Smooth muscle cell (in vitro differentiated cells): ENCODE measurements at regions not wholly inside any gene's neighbourhood (a gene's known extent, or its start where the extent isn't known, plus 50 kb on each side); places are given as distances from the start of the nearest gene placed in this dataset.

Experiments used
- DNase-seq: peaks from one replicate; lab custom pipeline; 2025; ENCODE audit not compliant: unreplicated experiment; lab: John Stamatoyannopoulos, UW
- H2AFZ ChIP-seq: fragments of 200-600 bp; sonication (generic); 2 replicates; pipeline ENCODE4 v1.6.0; 2016; ENCODE audit warnings: antibody characterized with exemption, low read depth, mild to moderate bottlenecking
- H3F3A ChIP-seq: fragments of 200-600 bp; sonication (generic); 2 replicates; pipeline ENCODE4 v1.6.0; 2017; ENCODE audit warnings: antibody characterized with exemption, low read depth
- H3K27ac ChIP-seq: fragments of 200-600 bp; sonication (generic); 2 replicates; pipeline ENCODE4 v1.5.1; 2016; ENCODE audit warnings: low read depth, mild to moderate bottlenecking
- H3K27me3 ChIP-seq: fragments of 200-600 bp; sonication (generic); 2 replicates; pipeline ENCODE4 v1.6.1; 2016; ENCODE audit warnings: low read depth, mild to moderate bottlenecking
- H3K36me3 ChIP-seq: fragments of 200-600 bp; sonication (generic); 2 replicates; pipeline ENCODE4 v1.5.1; 2016; ENCODE audit warnings: low read depth
- H3K4me1 ChIP-seq: fragments of 200-600 bp; sonication (generic); 2 replicates; pipeline ENCODE4 v1.5.1; 2016; ENCODE audit warnings: low read depth
- H3K4me2 ChIP-seq: fragments of 200-600 bp; sonication (generic); 2 replicates; pipeline ENCODE4 v1.6.0; 2016; ENCODE audit warnings: mild to moderate bottlenecking
- H3K4me3 ChIP-seq: fragments of 200-600 bp; sonication (generic); 2 replicates; pipeline ENCODE4 v1.5.1; 2016; ENCODE audit warnings: mild to moderate bottlenecking
- H3K79me2 ChIP-seq: fragments of 200-600 bp; sonication (generic); 2 replicates; pipeline ENCODE4 v1.6.0; 2016; ENCODE audit warnings: low read depth, mild to moderate bottlenecking
- H3K9ac ChIP-seq: fragments of 200-600 bp; sonication (generic); 2 replicates; pipeline ENCODE4 v1.6.0; 2016; ENCODE audit warnings: low read depth
- H3K9me3 ChIP-seq: fragments of 200-600 bp; sonication (generic); replicated peaks from 2 replicates; pipeline ENCODE4 v1.5.1; 2016; ENCODE audit warnings: low read depth
- H4K20me1 ChIP-seq: fragments of 200-600 bp; sonication (generic); 2 replicates; pipeline ENCODE4 v1.6.0; 2016; ENCODE audit warnings: low read depth
- CTCF ChIP-seq: fragments of 200-600 bp; sonication (generic); IDR thresholded peaks from 2 replicates; pipeline ENCODE4 v1.5.1; 2017; ENCODE audit warnings: borderline replicate concordance, mild to moderate bottlenecking, antibody characterized with exemption; ENCODE audit not compliant: insufficient read depth, poor library complexity, severe bottlenecking
- WGBS: methylation state at CpG from one replicate; pipeline ENCODE4 v1.1.7; 2016; ENCODE audit warnings: low lambda C conversion rate; 5-methylcytosine and 5-hydroxymethylcytosine counted together

- 95% methylated on average over 11 of the region's 11 CpGs for WGBS
- no peaks in the 10 kb centered on the region for H3K4me1 ChIP-seq
- H3K27me3 ChIP-seq: no peaks in the 10 kb centered on the region
- no peaks in the 10 kb centered on the region for H3F3A ChIP-seq
- no peaks in the 10 kb centered on the region for H4K20me1 ChIP-seq
- H3K79me2 ChIP-seq: no peaks in the 10 kb centered on the region
- H3K4me3 ChIP-seq: no peak overlapping the region
- no peaks in the 10 kb centered on the region for H3K36me3 ChIP-seq
- no peak for DNase-seq
- no peak overlapping the region for H3K4me2 ChIP-seq
- H3K9me3 ChIP-seq: no peaks in the 10 kb centered on the region
- no peak overlapping the region for H3K27ac ChIP-seq
- TF ChIP-seq CTCF: no peak
- no peak overlapping the region for H2AFZ ChIP-seq
- no peak overlapping the region for H3K9ac ChIP-seq
These were observed 73.8 kb upstream of the METRNL start for GRCh38 chr17:83005639-83006038.

- DNase-seq: no peak
- no peaks in the 10 kb centered on the region for H3K36me3 ChIP-seq
- H3K4me2 ChIP-seq: no peak overlapping the region
- no peaks in the 10 kb centered on the region for H3K79me2 ChIP-seq
- no peaks in the 10 kb centered on the region for H3K9me3 ChIP-seq
- no peak for TF ChIP-seq CTCF
- no peaks in the 10 kb centered on the region for H3K4me1 ChIP-seq
- no peak overlapping the region for H3K9ac ChIP-seq
- H2AFZ ChIP-seq: no peak overlapping the region
- H3K4me3 ChIP-seq: no peak overlapping the region
- WGBS: 90% methylated on average over 38 of the region's 38 CpGs
- no peaks in the 10 kb centered on the region for H3K27me3 ChIP-seq
- no peaks in the 10 kb centered on the region for H4K20me1 ChIP-seq
- H3K27ac ChIP-seq: no peak overlapping the region
- H3F3A ChIP-seq: no peaks in the 10 kb centered on the region
These were observed 72.6 kb upstream of the METRNL start for GRCh38 chr17:83006515-83007455.

DNA sequence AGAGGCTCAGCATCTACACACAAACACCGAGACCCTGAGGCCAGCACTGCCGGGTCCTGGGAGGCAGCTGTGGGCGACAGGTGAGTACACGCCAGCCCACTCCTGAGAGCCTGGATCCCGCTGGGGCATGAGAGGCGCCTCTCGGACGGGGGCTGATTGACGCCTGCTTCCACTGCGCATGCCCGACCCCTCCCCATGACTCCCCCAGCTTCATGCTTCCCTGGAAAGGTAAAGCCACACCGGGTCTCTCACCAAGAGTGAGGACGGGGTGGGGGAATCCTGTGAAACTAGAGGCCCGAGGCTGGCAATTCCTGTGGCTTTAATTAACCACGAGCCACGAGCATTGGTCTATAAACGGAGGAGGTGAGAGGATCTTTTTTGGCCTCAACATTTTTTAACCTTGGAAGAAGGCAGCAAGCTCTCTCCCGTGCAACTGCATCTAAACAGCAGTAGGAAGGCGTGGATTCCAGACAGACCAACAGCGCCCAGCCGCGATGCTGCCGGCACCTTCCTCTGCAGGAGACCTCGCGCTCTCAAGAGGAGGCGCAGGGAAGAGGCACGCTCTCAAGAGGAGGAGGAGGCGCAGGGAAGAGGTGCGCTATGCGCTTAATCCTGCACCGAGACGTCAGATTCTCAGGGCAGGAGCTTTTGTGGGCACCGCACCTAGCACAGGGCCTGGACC is 71.8 kb upstream of the METRNL start:
- Histone ChIP-seq H3F3A (no peaks in the 10 kb centered on the region), H3K4me3 (no peak overlapping the region), H4K20me1 (no peaks in the 10 kb centered on the region), H3K36me3 (no peaks in the 10 kb centered on the region), H3K4me2 (no peak overlapping the region), H3K27ac (no peak overlapping the region), H3K9ac (no peak overlapping the region), H3K9me3 (no peaks in the 10 kb centered on the region), H3K4me1 (no peaks in the 10 kb centered on the region), H2AFZ (no peak overlapping the region), H3K27me3 (no peaks in the 10 kb centered on the region), H3K79me2 (no peaks in the 10 kb centered on the region)
- DNase-seq: no peak
- no peak for TF ChIP-seq CTCF
- WGBS: 88% methylated on average over 33 of the region's 33 CpGs

GRCh38 chr17:83008186-83008510 is 71.3 kb upstream of the METRNL start:
- Histone ChIP-seq H3K4me2 (no peak overlapping the region), H3K27me3 (no peaks in the 10 kb centered on the region), H3K9me3 (no peaks in the 10 kb centered on the region), H3K9ac (no peak overlapping the region), H3K79me2 (no peaks in the 10 kb centered on the region), H2AFZ (no peak overlapping the region), H3K4me3 (no peak overlapping the region), H4K20me1 (no peaks in the 10 kb centered on the region), H3K36me3 (no peaks in the 10 kb centered on the region), H3F3A (no peaks in the 10 kb centered on the region), H3K4me1 (no peaks in the 10 kb centered on the region), H3K27ac (no peak overlapping the region)
- WGBS: 97% methylated on average over 9 of the region's 9 CpGs
- TF ChIP-seq CTCF: no peak
- no peak for DNase-seq
